GM23338 (cell line): ENCODE measurements at regions not wholly inside any gene's neighbourhood (a gene's known extent, or its start where the extent isn't known, plus 50 kb on each side); places are given as distances from the start of the nearest gene placed in this dataset.
A peak's percentile ranks its signal among the peaks of the same experiment; 100 is the strongest.

ENCODE experiments used
- ATAC-seq: fragments of 200-7000 bp; cut with Tn5 transposase; 3 replicates; pipeline ENCODE4 v1.9.1; 2020
- DNase-seq: peaks from one replicate; pipeline ENCODE4 v3.0.0-alpha.2; 2015; ENCODE audit warnings: low spot score
- H2AFZ ChIP-seq: fragments of 200-600 bp; sonication (generic); 2 replicates; pipeline ENCODE4 v1.8.0; 2016; ENCODE audit warnings: antibody characterized with exemption, mild to moderate bottlenecking, moderate library complexity
- H3F3A ChIP-seq: fragments of 200-600 bp; sonication (generic); replicated peaks from 2 replicates; pipeline ENCODE4 v1.8.0; 2017; ENCODE audit warnings: antibody characterized with exemption, mixed run types, low read depth
- H3K27ac ChIP-seq: fragments of 200-600 bp; sonication (generic); 2 replicates; pipeline ENCODE4 v1.6.1; 2016; ENCODE audit warnings: low read depth
- H3K27me3 ChIP-seq: fragments of 200-600 bp; sonication (generic); 2 replicates; pipeline ENCODE4 v1.8.0; 2016; ENCODE audit warnings: mild to moderate bottlenecking, mixed run types, moderate library complexity; ENCODE audit not compliant: insufficient read depth
- H3K36me3 ChIP-seq: fragments of 200-600 bp; sonication (generic); 2 replicates; pipeline ENCODE4 v1.8.0; 2016; ENCODE audit warnings: mild to moderate bottlenecking; ENCODE audit not compliant: insufficient read depth
- H3K4me1 ChIP-seq: fragments of 200-600 bp; sonication (generic); 2 replicates; pipeline ENCODE4 v1.8.0; 2016; ENCODE audit warnings: mild to moderate bottlenecking, moderate library complexity; ENCODE audit not compliant: insufficient read depth
- H3K4me2 ChIP-seq: fragments of 200-600 bp; sonication (generic); 2 replicates; pipeline ENCODE4 v1.7.1; 2017; ENCODE audit warnings: mixed run types
- H3K4me3 ChIP-seq: fragments of 200-600 bp; sonication (generic); 2 replicates; pipeline ENCODE4 v1.6.1; 2016; ENCODE audit warnings: mixed run types
- H3K79me2 ChIP-seq: fragments of 200-600 bp; sonication (generic); replicated peaks from 2 replicates; pipeline ENCODE4 v1.8.0; 2017; ENCODE audit warnings: mild to moderate bottlenecking; ENCODE audit not compliant: insufficient read depth
- H3K9me2 ChIP-seq: fragments of 200-600 bp; sonication (generic); 2 replicates; pipeline ENCODE4 v1.8.0; 2017; ENCODE audit not compliant: insufficient read depth
- H4K20me1 ChIP-seq: fragments of 200-600 bp; sonication (generic); replicated peaks from 2 replicates; pipeline ENCODE4 v1.8.0; 2017; ENCODE audit warnings: mild to moderate bottlenecking; ENCODE audit not compliant: insufficient read depth
- H3K27ac Mint-ChIP-seq: 2 replicates; pipeline ENCODE4 v1.8.0; 2020; ENCODE audit warnings: inconsistent platforms, mild to moderate bottlenecking, moderate library complexity, mixed read lengths
- H3K27me3 Mint-ChIP-seq: 3 replicates; pipeline ENCODE4 v1.8.0; 2022; ENCODE audit warnings: low read depth, mild to moderate bottlenecking, moderate library complexity, mixed read lengths, inconsistent platforms; ENCODE audit not compliant: insufficient read depth, poor library complexity
- H3K36me3 Mint-ChIP-seq: 3 replicates; pipeline ENCODE4 v1.8.0; 2021; ENCODE audit warnings: low read depth, mild to moderate bottlenecking, inconsistent platforms, moderate library complexity, mixed read lengths
- H3K4me1 Mint-ChIP-seq: 3 replicates; pipeline ENCODE4 v1.8.0; 2020; ENCODE audit warnings: mild to moderate bottlenecking, inconsistent platforms, mixed read lengths
- H3K4me3 Mint-ChIP-seq: 3 replicates; pipeline ENCODE4 v1.8.0; 2021; ENCODE audit warnings: moderate library complexity, mild to moderate bottlenecking, inconsistent platforms, mixed read lengths
- H3K9me3 Mint-ChIP-seq: 3 replicates; pipeline ENCODE4 v1.8.0; 2020; ENCODE audit warnings: moderate library complexity, mild to moderate bottlenecking, inconsistent platforms, mixed read lengths
- CREB1 ChIP-seq: fragments of 250-450 bp; sonication (Bioruptor Pico); IDR thresholded peaks from 2 replicates; pipeline ENCODE4 v1.5.0; 2020; ENCODE audit warnings: low read depth, mild to moderate bottlenecking, moderate library complexity
- ETS1 ChIP-seq: IDR thresholded peaks from 2 replicates; pipeline ENCODE4 v1.6.1; 2016; ENCODE audit warnings: antibody characterized with exemption
- EZH2 ChIP-seq: fragments of 200-600 bp; sonication (generic); IDR thresholded peaks from one replicate; pipeline ENCODE4 v1.8.0; 2017; ENCODE audit warnings: antibody characterized with exemption, mild to moderate bottlenecking, low read depth; ENCODE audit not compliant: unreplicated experiment
- EZH2phosphoT487 ChIP-seq: fragments of 200-600 bp; sonication (generic); IDR thresholded peaks from one replicate; pipeline ENCODE4 v1.8.1; 2018; ENCODE audit warnings: antibody characterized with exemption; ENCODE audit not compliant: unreplicated experiment
- JUNB ChIP-seq: IDR thresholded peaks from one replicate; pipeline ENCODE4 v1.6.1; 2016; ENCODE audit warnings: antibody characterized with exemption; ENCODE audit not compliant: unreplicated experiment
- NANOG ChIP-seq: IDR thresholded peaks from 2 replicates; pipeline ENCODE4 v1.6.1; 2016; ENCODE audit warnings: antibody characterized with exemption, borderline replicate concordance
- POLR2AphosphoS5 ChIP-seq: IDR thresholded peaks from 2 replicates; pipeline ENCODE4 v1.6.1; 2016; ENCODE audit warnings: antibody characterized with exemption, low read depth
- REST ChIP-seq: IDR thresholded peaks from one replicate; pipeline ENCODE4 v1.6.1; 2018; ENCODE audit warnings: antibody characterized with exemption; ENCODE audit not compliant: unreplicated experiment
- STAT1 ChIP-seq: IDR thresholded peaks from one replicate; pipeline ENCODE4 v1.6.1; 2016; ENCODE audit warnings: antibody characterized with exemption; ENCODE audit not compliant: unreplicated experiment
- ZNF114 ChIP-seq: fragments of 250-450 bp; sonication (Bioruptor Pico); IDR thresholded peaks from 2 replicates; pipeline ENCODE4 v1.5.0; 2020; ENCODE audit warnings: mild to moderate bottlenecking, moderate library complexity
- ZNF331 ChIP-seq: fragments of 250-450 bp; sonication (Bioruptor Pico); IDR thresholded peaks from 2 replicates; pipeline ENCODE4 v1.5.0; 2020; ENCODE audit warnings: low read depth, mild to moderate bottlenecking, moderate library complexity
- ZNF462 ChIP-seq: fragments of 250-450 bp; sonication (Bioruptor Pico); IDR thresholded peaks from 2 replicates; pipeline ENCODE4 v1.5.0; 2020; ENCODE audit warnings: mild to moderate bottlenecking, moderate library complexity

- Mint-ChIP-seq H3K4me1 (peaks cover 5% of the 10 kb centered on the region; the same call in 2 of the 3 replicates), H3K4me3 (no peak overlapping the region), H3K27ac (no peak overlapping the region), H3K27me3 (peaks cover 2% of the 10 kb centered on the region), H3K36me3 (no peaks in the 10 kb centered on the region), H3K9me3 (no peaks in the 10 kb centered on the region)
- no peak overlapping the region for H3K27ac ChIP-seq
- H3F3A ChIP-seq: no peaks in the 10 kb centered on the region
- 0 out of 2 replicates have a peak overlapping the region, but pooled peaks have one; percentile 23 for H2AFZ ChIP-seq
- ATAC-seq (no peak), DNase-seq (no peak)
- H4K20me1 ChIP-seq: no peaks in the 10 kb centered on the region
- no peaks in the 10 kb centered on the region for H3K9me2 ChIP-seq
- TF ChIP-seq POLR2AphosphoS5: no peak
- no peak for TF ChIP-seq CREB1 (CRISPR knock-in tag)
- no peak for TF ChIP-seq NANOG
- no peak for TF ChIP-seq EZH2
- TF ChIP-seq ZNF331 (CRISPR knock-in tag): no peak
- TF ChIP-seq ZNF462 (CRISPR knock-in tag): no peak
- no peak for TF ChIP-seq STAT1
- TF ChIP-seq JUNB: no peak
- no peak for TF ChIP-seq ZNF114 (CRISPR knock-in tag)
- TF ChIP-seq ETS1: no peak
- no peak for TF ChIP-seq REST
- no peak for TF ChIP-seq EZH2phosphoT487
- H3K36me3 ChIP-seq: no peaks in the 10 kb centered on the region
- H3K4me1 ChIP-seq: no peaks in the 10 kb centered on the region
- H3K4me3 ChIP-seq: no peak overlapping the region
- no peaks in the 10 kb centered on the region for H3K27me3 ChIP-seq
- no peak overlapping the region for H3K4me2 ChIP-seq
- H3K79me2 ChIP-seq: no peaks in the 10 kb centered on the region
Measured at GRCh38 chr5:147084702-147085101, 150.1 kb upstream of the STK32A start.
